Adipocyte (in vitro differentiated cells): ENCODE measurements at regions not wholly inside any gene's neighbourhood (a gene's known extent, or its start where the extent isn't known, plus 50 kb on each side); places are given as distances from the start of the nearest gene placed in this dataset.
"Not testable (repeated sequence)": the region's sequence is repeated elsewhere in the genome, so short reads cannot be mapped to it uniquely, and the experiment has no call there.

Experiments
- DNase-seq: peaks from one replicate; pipeline ENCODE4 v3.0.0-alpha.2; 2015; ENCODE audit warnings: low read depth
- H3K27me3 ChIP-seq: replicated peaks from 2 replicates; pipeline ENCODE4 v1.7.0; 2013; ENCODE audit warnings: mild to moderate bottlenecking, low read length, moderate library complexity; ENCODE audit not compliant: control insufficient read depth, insufficient read depth
- H3K36me3 ChIP-seq: 2 replicates; pipeline ENCODE4 v1.7.0; 2013; ENCODE audit warnings: low read length, mild to moderate bottlenecking, moderate library complexity; ENCODE audit not compliant: control insufficient read depth, insufficient read depth, severe bottlenecking
- H3K4me1 ChIP-seq: 2 replicates; pipeline ENCODE4 v1.7.0; 2013; ENCODE audit warnings: mild to moderate bottlenecking, low read length, moderate library complexity; ENCODE audit not compliant: control insufficient read depth, insufficient read depth
- H3K4me3 ChIP-seq: 2 replicates; pipeline ENCODE4 v1.7.0; 2013; ENCODE audit warnings: mild to moderate bottlenecking, low read length, moderate library complexity
- H3K9ac ChIP-seq: 2 replicates; pipeline ENCODE4 v1.7.0; 2013; ENCODE audit warnings: mild to moderate bottlenecking, low read length, moderate library complexity
- H3K9me3 ChIP-seq: 2 replicates; pipeline ENCODE4 v1.7.0; 2013; ENCODE audit warnings: mild to moderate bottlenecking, low read length, moderate library complexity; ENCODE audit not compliant: control insufficient read depth

DNA sequence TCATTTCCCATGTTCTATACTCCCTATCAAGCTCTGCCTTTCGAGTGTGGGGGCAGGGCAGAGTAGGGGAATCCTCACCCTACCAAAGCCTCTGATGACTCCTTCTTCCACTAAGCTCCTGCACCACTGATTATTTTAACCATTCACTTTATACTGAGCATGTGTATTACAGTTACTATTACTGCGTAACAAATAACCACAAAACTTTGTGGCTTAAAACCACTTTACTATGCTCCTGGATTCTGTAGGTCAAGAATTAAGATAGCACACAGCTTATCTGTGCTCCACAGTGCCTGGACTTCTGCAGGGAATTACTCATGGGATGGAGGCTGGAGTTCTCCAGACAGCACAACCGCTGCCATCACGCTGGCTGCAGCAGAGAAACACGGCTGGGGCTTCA, 117.4 kb upstream of the DNAJC10 start:
- H3K4me3 ChIP-seq = no peak overlapping the region
- no peaks in the 10 kb centered on the region for H3K27me3 ChIP-seq
- DNase-seq = no peak
- peaks cover 18% of the 10 kb centered on the region for H3K4me1 ChIP-seq
- no peaks in the 10 kb centered on the region for H3K9me3 ChIP-seq
- H3K9ac ChIP-seq = no peak overlapping the region
- H3K36me3 ChIP-seq = no peaks in the 10 kb centered on the region

- Histone ChIP-seq H3K9me3 (no peaks in the 10 kb centered on the region), H3K36me3 (no peaks in the 10 kb centered on the region), H3K4me1 (peaks cover 5% of the 10 kb centered on the region), H3K27me3 (no peaks in the 10 kb centered on the region), H3K9ac (no peak overlapping the region), H3K4me3 (no peak overlapping the region)
- no peak for DNase-seq
Observed at GRCh38 chr2:182605166-182605565, 110.9 kb upstream of the DNAJC10 start.

DNA sequence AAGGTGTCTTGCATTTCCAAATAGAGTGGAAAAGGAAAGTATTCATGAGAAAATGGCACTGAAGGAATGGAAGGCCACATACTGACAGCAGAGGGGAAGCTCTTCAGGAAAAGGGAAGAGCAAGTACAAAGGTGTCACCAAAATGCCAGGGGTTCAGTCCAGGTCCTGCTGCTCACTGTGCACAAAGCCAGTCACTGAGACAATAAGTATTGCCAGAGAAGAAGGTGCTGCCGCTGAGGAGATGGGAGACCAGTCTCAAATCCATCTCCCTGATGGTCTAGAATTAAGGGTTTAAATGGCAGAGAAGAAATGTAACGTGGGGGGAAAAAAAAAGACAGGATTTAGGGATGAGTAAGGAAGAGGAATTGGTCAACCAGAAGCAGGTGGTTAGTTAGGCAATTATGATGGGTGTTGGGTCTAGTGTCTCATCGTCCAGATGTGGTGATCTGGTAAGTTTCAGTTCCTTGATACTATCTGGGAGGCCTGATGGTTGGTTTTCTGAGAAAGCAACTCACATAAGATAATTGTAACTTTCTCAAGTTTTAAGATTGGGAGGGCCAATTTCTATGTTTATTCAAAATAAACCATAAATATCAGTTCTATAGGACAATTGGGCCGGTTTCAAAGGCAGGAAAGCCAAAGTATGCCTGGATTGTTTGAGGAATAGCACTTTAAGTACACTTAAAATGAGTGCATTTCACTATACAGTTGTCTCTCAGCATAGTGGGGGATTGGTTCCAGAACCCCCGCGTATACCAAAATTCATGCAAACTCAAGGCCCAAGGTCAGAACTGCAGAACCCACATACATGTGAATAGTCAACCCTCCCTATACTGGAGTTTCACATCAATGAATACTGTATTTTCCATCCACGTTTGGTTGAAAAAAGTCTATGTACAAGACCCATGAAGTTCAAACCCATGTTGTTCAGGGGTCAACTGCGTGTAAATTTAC, 109.1 kb upstream of the DNAJC10 start:
- DNase-seq = no peak

DNA sequence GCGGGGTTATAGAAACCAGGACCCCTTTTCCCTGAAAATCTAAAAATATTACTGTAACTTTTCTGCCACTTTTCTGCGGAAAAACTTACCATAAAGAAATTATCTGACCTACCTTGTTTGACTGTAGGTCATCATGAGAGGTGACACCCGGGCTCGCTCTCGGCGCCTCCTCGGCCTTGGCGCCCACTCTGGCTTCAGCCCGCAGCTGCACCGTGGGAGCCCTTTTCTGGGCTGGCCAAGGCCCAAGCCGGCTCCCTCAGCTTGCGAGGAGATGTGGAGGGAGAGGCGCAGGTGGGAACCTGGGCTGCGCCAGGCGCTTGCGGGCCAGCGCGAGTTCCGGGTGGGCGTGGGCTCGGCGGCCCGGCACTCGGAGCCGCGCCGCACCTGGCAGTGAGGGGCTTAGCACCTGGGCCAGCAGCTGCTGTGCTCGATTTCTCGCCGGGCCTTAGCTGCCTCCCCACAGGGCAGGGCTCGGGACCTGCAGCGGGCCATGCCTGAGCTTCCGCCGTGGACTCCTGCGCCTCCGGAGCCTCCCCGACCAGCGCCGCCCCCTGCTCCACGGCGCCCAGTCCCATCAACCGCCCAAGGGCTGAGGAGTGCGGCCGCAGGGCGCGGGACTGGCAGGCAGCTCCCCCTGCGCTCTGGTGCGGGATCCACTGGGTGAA, 107.7 kb upstream of the DNAJC10 start:
- Histone ChIP-seq H3K36me3 (no peaks in the 10 kb centered on the region), H3K4me1 (no peaks in the 10 kb centered on the region), H3K27me3 (no peaks in the 10 kb centered on the region), H3K9ac (no peak overlapping the region), H3K4me3 (no peak overlapping the region), H3K9me3 (no peaks in the 10 kb centered on the region)
- DNase-seq = no peak

More for the DNA sequence above, 109.1 kb upstream of the DNAJC10 start:
- Histone ChIP-seq H3K4me3 (no peak overlapping the region), H3K9ac (no peak overlapping the region), H3K36me3 (no peaks in the 10 kb centered on the region), H3K4me1 (peaks cover 5% of the 10 kb centered on the region), H3K27me3 (no peaks in the 10 kb centered on the region), H3K9me3 (no peaks in the 10 kb centered on the region)

- H3K36me3 ChIP-seq, DNase-seq, H3K9ac ChIP-seq, H3K4me3 ChIP-seq, H3K27me3 ChIP-seq, H3K4me1 ChIP-seq, H3K9me3 ChIP-seq: not testable (repeated sequence)
Observed at GRCh38 chr2:182609005-182609404, 107.1 kb upstream of the DNAJC10 start.

- Histone ChIP-seq H3K4me1 (peaks cover 5% of the 10 kb centered on the region), H3K4me3 (no peak overlapping the region), H3K27me3 (no peaks in the 10 kb centered on the region), H3K9ac (no peak overlapping the region), H3K36me3 (no peaks in the 10 kb centered on the region), H3K9me3 (no peaks in the 10 kb centered on the region)
- DNase-seq = no peak
Observed at GRCh38 chr2:182610231-182610630, 105.8 kb upstream of the DNAJC10 start.

GRCh38 chr2:182611009-182611408, 105.0 kb upstream of the DNAJC10 start:
- Histone ChIP-seq H3K9me3 (no peaks in the 10 kb centered on the region), H3K4me3 (no peak overlapping the region)
- DNase-seq = no peak

GRCh38 chr2:182615036-182615435, 101.0 kb upstream of the DNAJC10 start:
- Histone ChIP-seq H3K27me3 (no peaks in the 10 kb centered on the region), H3K4me3 (no peak overlapping the region), H3K36me3 (no peaks in the 10 kb centered on the region), H3K9ac (peak overlapping the region; percentile 23), H3K9me3 (no peaks in the 10 kb centered on the region), H3K4me1 (peaks cover 46% of the 10 kb centered on the region)
- DNase-seq = no peak

More at GRCh38 chr2:182611009-182611408, 105.0 kb upstream of the DNAJC10 start:
- peaks cover 13% of the 10 kb centered on the region for H3K4me1 ChIP-seq
- no peak overlapping the region for H3K9ac ChIP-seq
- H3K36me3 ChIP-seq = no peaks in the 10 kb centered on the region
- H3K27me3 ChIP-seq = no peaks in the 10 kb centered on the region

DNA sequence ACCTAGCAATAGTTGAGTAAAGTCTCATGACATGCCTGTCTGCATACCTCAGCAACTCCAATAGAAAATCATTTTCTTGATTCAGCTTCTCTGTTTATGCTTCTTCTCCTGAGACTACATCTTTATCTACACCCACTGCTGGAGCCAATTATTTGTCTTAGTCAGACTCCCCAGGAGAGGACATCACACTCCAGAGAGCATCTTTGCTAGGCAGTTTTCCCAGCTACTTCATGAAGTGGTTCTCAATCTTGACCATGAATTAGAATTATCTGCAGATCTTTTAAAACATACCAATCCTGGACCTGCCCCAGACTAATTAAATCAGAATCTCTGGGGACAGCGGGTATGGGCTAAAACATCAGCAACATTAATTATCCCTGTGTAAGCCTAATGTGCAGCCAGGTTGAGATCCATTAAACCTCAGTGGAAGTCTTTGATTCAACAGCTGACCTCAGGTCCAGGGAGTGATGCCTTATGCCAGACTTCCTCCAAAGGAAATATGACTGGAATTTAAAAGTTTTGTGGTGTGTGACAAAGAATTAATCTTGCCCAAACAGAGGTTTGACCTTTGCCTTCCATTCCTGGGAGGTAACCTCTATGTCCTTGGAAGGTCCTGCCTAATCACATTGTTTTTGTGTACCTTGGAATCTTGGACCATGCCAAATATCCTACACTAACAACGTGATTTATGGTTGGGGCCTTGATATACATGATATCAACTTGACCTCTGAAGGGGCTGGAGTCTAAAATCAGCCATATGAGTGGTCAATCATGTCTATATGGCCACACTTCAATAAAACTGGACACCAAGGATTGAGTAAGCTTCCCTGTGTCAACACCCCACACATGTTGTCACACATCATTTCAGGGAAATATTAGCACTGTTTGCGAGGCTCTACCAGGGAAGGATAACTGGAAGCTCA, 99.3 kb upstream of the DNAJC10 start:
- Histone ChIP-seq H3K4me3 (no peak overlapping the region), H3K27me3 (no peaks in the 10 kb centered on the region), H3K36me3 (no peaks in the 10 kb centered on the region), H3K9ac (peak overlapping the region; percentile 43), H3K9me3 (no peaks in the 10 kb centered on the region), H3K4me1 (peaks cover 46% of the 10 kb centered on the region)
- DNase-seq = peak; percentile 31

DNA sequence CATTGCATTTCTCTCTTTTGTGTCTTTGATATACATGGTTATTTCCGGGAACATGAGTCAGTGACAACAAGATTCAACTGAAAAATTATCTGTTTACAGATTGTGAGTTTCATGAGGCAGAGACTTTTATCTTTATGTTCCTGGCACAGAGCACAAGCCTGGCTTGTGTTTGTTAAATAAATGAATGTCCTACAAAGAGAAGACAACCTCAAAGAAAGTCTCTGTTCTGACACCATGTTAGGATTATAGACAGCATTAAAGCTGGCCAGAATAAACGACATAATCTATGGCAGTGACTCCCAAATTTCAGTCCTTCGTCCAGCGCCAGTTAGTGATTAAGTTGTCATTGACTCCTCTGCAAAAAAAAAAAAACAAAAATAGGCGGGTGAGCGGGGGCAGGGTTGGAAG, 97.4 kb upstream of the DNAJC10 start:
- no peaks in the 10 kb centered on the region for H3K36me3 ChIP-seq
- H3K4me1 ChIP-seq = peaks cover 46% of the 10 kb centered on the region
- H3K9me3 ChIP-seq = no peaks in the 10 kb centered on the region
- peak; percentile 29 for DNase-seq
- H3K27me3 ChIP-seq = no peaks in the 10 kb centered on the region
- H3K4me3 ChIP-seq = no peak overlapping the region
- no peak overlapping the region for H3K9ac ChIP-seq

DNA sequence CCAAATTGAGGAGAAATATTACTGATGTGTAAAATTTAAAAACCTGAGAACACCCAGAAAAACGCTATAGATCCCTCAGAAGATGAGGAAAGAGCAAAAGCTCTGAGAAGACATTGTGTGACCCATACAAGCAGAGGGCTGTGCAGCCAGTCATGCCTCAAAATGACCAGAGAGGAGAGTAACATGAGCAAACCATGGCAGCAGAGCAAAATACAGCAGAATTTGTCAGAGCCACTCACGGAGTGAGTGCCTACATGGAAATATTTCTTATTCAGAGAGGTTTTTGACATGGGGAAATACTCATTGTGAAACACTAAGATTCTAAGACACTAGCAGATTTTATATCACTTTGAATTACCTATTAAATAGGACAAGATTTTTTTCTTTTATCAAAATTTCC, 96.8 kb upstream of the DNAJC10 start:
- peaks cover 46% of the 10 kb centered on the region for H3K4me1 ChIP-seq
- H3K9ac ChIP-seq = no peak overlapping the region
- DNase-seq = no peak
- H3K36me3 ChIP-seq = no peaks in the 10 kb centered on the region
- no peaks in the 10 kb centered on the region for H3K27me3 ChIP-seq
- no peaks in the 10 kb centered on the region for H3K9me3 ChIP-seq
- no peak overlapping the region for H3K4me3 ChIP-seq
